ENCODE measurements at regions not wholly inside any gene's neighbourhood (a gene's known extent, or its start where the extent isn't known, plus 50 kb on each side); places are given as distances from the start of the nearest gene placed in this dataset.

DNA sequence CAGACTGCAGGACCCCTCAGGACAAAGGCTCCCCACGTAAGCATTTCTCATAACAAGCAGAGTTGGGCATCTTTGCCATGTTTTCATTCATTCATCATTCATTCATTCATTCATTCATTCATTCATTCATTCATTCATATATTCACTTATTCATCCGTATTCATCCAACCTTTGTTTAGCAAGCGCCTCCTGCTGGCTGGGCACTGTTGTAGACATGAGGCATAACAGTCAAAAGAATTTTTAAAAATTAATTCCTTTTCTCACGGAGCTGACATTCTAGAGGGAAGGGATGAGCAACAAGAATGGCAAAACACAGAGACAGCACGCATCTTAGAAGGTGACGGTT, 351.7 kb upstream of the TNRC6C start:
- TF ChIP-seq POLR2A (IDR thresholded peaks at IDR 0.05) = no peak
- no peak for TF ChIP-seq POLR2AphosphoS5 (IDR thresholded peaks at IDR 0.05)

Data from transverse colon (tissue), 3 donors.